ENCODE measurements at regions not wholly inside any gene's neighbourhood (a gene's known extent, or its start where the extent isn't known, plus 50 kb on each side); places are given as distances from the start of the nearest gene placed in this dataset.

DNA sequence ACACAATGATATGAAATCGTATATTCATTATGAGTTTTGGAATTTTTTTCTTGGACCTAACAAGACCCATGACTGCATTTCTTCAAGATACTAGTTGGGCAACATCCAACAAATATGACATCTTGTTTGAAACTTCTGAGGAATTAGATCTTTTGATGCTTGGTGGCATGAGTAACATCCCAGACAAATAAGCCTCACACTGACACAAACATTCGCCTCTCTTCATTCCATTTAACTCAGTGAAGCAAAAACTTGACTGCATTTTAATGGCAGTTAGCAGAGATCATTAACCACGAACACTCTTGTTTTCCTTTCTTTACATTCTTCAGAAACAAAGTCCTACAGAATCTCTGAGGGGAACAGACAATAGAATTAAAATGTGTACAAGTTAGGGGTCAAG, 758.3 kb downstream of the C12orf50 start:
- intact Hi-C loops (cut with micrococcal nuclease) = loop anchor here (10.0 kb wide), 1 partner anchor 394 kb away; no protein-coding TSS in a partner anchor
- Mint-ChIP-seq H3K27me3 (ENCODE audit: insufficient read depth, unreplicated experiment) (no peaks in the 10 kb centered on the region), H3K4me3 (ENCODE audit: unreplicated experiment) (no peak overlapping the region), H3K9me3 (ENCODE audit: unreplicated experiment) (no peaks in the 10 kb centered on the region), H3K36me3 (ENCODE audit: insufficient read depth, unreplicated experiment) (no peaks in the 10 kb centered on the region), H3K4me1 (ENCODE audit: insufficient read depth, unreplicated experiment) (no peaks in the 10 kb centered on the region), H3K27ac (ENCODE audit: low read depth, unreplicated experiment) (no peak overlapping the region)
- DNase-seq (ENCODE audit: unreplicated experiment) = no peak
- ChIA-PET POLR2A (no interaction called here), CTCF (no interaction called here)
- TF ChIP-seq, protein P1, sequence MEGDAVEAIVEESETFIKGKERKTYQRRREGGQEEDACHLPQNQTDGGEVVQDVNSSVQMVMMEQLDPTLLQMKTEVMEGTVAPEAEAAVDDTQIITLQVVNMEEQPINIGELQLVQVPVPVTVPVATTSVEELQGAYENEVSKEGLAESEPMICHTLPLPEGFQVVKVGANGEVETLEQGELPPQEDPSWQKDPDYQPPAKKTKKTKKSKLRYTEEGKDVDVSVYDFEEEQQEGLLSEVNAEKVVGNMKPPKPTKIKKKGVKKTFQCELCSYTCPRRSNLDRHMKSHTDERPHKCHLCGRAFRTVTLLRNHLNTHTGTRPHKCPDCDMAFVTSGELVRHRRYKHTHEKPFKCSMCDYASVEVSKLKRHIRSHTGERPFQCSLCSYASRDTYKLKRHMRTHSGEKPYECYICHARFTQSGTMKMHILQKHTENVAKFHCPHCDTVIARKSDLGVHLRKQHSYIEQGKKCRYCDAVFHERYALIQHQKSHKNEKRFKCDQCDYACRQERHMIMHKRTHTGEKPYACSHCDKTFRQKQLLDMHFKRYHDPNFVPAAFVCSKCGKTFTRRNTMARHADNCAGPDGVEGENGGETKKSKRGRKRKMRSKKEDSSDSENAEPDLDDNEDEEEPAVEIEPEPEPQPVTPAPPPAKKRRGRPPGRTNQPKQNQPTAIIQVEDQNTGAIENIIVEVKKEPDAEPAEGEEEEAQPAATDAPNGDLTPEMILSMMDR (IDR thresholded peaks at IDR 0.05; ENCODE audit: unreplicated experiment) = no peak
- no TSS peak for BruUV-seq (replicated peaks)

DNA sequence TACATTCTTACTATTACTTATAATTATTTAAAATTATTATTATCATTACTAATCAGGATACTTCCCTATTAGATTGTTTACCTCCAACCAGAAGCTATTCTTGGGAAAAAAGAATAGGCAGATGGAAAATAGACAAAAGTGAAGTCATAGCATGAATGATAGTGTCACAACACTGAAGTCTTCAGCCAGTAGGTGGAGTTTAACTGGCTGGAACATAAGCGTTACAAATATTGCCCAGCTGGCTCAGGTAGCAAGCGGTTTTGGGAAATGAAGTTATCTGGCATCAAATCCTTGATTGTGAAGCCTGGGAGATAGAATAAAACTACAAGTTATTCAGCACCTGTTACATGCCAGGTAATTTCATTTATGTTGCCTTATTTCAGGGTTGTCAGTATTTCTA, 762.9 kb downstream of the C12orf50 start:
- H3K4me1 Mint-ChIP-seq (ENCODE audit: insufficient read depth, unreplicated experiment) = no peaks in the 10 kb centered on the region
- intact Hi-C loops (cut with micrococcal nuclease) = no loop called here
- POLR2A ChIA-PET = interaction anchor here (0.6 to 1.2 kb wide), 3 partner anchors 15 to 510 kb away, joined by 3 to 4 read pairs (median 4); no protein-coding TSS in a partner anchor
- no peak overlapping the region for H3K27ac Mint-ChIP-seq (ENCODE audit: low read depth, unreplicated experiment)
- H3K4me3 Mint-ChIP-seq (ENCODE audit: unreplicated experiment) = no peak overlapping the region
- CTCF ChIA-PET = interaction anchor here (0.6 to 1.0 kb wide), 5 partner anchors 8 to 684 kb away, joined by 3 to 4 read pairs (median 3); no protein-coding TSS in a partner anchor
- H3K36me3 Mint-ChIP-seq (ENCODE audit: insufficient read depth, unreplicated experiment) = no peaks in the 10 kb centered on the region
- H3K9me3 Mint-ChIP-seq (ENCODE audit: unreplicated experiment) = no peaks in the 10 kb centered on the region
- BruUV-seq (replicated peaks) = no TSS peak
- DNase-seq (ENCODE audit: unreplicated experiment) = no peak
- H3K27me3 Mint-ChIP-seq (ENCODE audit: insufficient read depth, unreplicated experiment) = no peaks in the 10 kb centered on the region
- TF ChIP-seq, protein P1 (IDR thresholded peaks at IDR 0.05; ENCODE audit: unreplicated experiment) = no peak

DNA sequence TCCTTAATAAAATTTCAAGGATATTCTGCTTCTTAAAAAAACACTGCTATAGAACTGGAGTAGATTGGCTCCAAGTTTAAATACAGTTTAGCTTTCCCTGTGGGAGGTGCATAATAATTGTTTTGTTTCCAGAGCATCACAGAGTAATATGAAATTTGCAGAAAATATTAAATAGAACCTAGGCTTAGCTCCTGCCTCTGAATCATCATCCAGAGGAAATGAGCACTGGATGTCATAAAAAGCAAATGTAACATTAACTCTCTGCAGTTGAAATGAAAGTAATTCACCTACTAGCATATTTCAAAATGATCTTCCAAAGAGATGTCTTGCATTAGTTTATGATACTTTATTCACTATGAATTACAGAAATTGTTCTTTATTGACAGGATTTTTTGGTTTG, 769.8 kb downstream of the C12orf50 start:
- Mint-ChIP-seq H3K36me3 (ENCODE audit: insufficient read depth, unreplicated experiment) (no peaks in the 10 kb centered on the region), H3K4me1 (ENCODE audit: insufficient read depth, unreplicated experiment) (no peaks in the 10 kb centered on the region), H3K9me3 (ENCODE audit: unreplicated experiment) (no peaks in the 10 kb centered on the region), H3K4me3 (ENCODE audit: unreplicated experiment) (no peak overlapping the region), H3K27me3 (ENCODE audit: insufficient read depth, unreplicated experiment) (no peaks in the 10 kb centered on the region), H3K27ac (ENCODE audit: low read depth, unreplicated experiment) (no peak overlapping the region)
- ChIA-PET POLR2A (interaction anchor here (0.7 to 0.8 kb wide), 3 partner anchors 14 to 42 kb away, joined by 3 to 4 read pairs (median 3); no protein-coding TSS in a partner anchor), CTCF (no interaction called here)
- TF ChIP-seq, protein P1 (IDR thresholded peaks at IDR 0.05; ENCODE audit: unreplicated experiment) = no peak
- no peak for DNase-seq (ENCODE audit: unreplicated experiment)
- intact Hi-C loops (cut with micrococcal nuclease) = no loop called here
- BruUV-seq (replicated peaks) = no TSS peak

DNA sequence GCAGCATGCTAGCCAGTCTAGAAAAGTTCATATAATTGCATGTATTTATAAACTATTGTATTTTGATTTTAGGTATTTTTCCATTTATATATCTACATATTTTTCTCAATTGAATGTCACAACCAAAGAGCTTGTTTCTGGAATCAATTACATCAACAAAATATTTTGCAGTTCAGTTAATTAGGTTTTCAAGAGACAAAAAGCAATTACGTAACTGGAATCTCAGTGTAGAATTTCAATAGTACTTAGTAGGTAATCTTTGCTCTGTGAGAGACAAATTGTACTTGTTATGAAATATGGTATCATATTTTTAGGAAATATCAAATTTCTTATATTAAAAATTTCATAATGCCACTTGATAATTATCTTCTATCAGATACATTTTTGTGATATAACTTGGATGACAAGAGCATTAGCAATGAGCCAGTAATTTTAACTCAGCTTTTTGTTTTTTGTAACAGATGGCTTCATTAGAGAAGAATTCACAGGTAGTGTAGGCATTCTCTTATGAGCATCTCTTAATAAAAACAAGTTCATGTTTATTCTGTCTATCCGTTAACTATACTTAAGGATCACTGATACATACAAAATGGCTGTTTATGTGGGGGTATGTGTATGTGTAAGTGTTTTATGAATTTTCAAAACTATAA, 774.7 kb downstream of the C12orf50 start:
- ChIA-PET POLR2A (no interaction called here), CTCF (interaction anchor here (0.5 kb wide), 1 partner anchor 340 kb away, joined by 3 read pairs; no protein-coding TSS in a partner anchor)
- H3K27me3 Mint-ChIP-seq (ENCODE audit: insufficient read depth, unreplicated experiment) = no peaks in the 10 kb centered on the region
- H3K4me1 Mint-ChIP-seq (ENCODE audit: insufficient read depth, unreplicated experiment) = no peaks in the 10 kb centered on the region
- BruUV-seq (replicated peaks) = no TSS peak
- intact Hi-C loops (cut with micrococcal nuclease) = no loop called here
- no peak overlapping the region for H3K27ac Mint-ChIP-seq (ENCODE audit: low read depth, unreplicated experiment)
- peak; percentile 5 for DNase-seq (ENCODE audit: unreplicated experiment)
- peaks cover 4% of the 10 kb centered on the region for H3K9me3 Mint-ChIP-seq (ENCODE audit: unreplicated experiment)
- no peaks in the 10 kb centered on the region for H3K36me3 Mint-ChIP-seq (ENCODE audit: insufficient read depth, unreplicated experiment)
- TF ChIP-seq, protein P1 (IDR thresholded peaks at IDR 0.05; ENCODE audit: unreplicated experiment) = no peak
- H3K4me3 Mint-ChIP-seq (ENCODE audit: unreplicated experiment) = no peak overlapping the region
